Stimulated activated CD8-positive, alpha-beta memory T cell treated with anti-CD3 and anti-CD28 coated beads, Interleukin-2, amount 100 ng/mL, for 48 hours (primary cell): ENCODE measurements at regions not wholly inside any gene's neighbourhood (a gene's known extent, or its start where the extent isn't known, plus 50 kb on each side); places are given as distances from the start of the nearest gene placed in this dataset.
"Not testable (repeated sequence)": the region's sequence is repeated elsewhere in the genome, so short reads cannot be mapped to it uniquely, and the experiment has no call there.

ENCODE experiments used
- DNase-seq, 2 donors: peaks; one replicate each; pipeline ENCODE4 v3.0.0-alpha.2; 2020; ENCODE audit warnings: low read depth in 2 of 2

DNA sequence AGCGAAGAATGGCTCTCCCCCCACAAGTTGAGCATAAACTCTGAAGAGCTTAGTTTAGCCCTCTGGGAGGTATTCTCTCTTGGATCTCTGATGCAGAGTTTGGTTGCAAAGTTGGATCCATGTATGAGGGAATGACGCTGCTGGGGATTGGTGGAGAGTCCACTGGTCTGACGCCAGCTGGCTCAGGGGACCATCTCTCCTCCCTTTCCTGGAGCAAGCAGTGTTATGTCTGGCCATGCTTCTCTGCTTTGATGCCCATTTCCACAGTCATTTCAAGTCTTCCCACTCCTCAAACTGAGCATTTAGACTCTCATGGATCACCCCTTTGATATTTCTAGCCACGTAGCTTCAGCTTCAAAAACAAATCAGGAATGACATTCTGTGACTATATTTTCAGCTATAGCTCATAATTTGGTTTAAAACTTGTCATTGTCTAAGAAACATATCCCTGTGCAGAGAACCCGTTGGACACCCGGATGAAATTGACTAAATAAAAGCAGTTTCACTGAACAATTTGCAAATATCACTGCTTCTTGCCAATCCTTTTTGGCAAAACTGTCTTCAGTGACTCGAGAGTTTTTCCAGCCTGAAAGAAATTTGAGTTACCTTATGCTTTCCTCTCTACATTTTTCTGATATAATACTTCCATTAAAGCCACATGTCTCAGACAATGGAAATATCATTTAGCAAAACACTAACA is 193.4 kb upstream of the CDH11 start:
- DNase-seq = no peak

DNA sequence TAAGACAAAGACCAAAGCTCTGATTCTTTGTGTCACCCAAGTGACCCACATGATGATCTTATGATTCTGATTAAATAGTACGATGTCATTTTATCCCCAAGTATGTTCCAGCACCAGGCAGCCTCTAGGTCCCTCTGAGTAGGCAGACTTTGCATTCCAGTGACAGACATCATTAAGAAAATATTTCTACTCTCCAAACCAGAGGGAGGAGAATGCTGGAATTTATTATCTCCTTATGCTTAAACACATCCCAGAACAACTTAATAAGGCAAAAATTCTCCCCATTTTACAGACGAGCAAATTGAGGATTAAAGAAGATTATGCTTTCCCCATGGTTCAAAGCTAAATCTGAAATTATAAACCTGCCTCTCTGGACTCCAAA is 192.8 kb upstream of the CDH11 start:
- no peak for DNase-seq

- DNase-seq = no peak
Observed at GRCh38 chr16:65313936-65314626, 192.2 kb upstream of the CDH11 start.

DNA sequence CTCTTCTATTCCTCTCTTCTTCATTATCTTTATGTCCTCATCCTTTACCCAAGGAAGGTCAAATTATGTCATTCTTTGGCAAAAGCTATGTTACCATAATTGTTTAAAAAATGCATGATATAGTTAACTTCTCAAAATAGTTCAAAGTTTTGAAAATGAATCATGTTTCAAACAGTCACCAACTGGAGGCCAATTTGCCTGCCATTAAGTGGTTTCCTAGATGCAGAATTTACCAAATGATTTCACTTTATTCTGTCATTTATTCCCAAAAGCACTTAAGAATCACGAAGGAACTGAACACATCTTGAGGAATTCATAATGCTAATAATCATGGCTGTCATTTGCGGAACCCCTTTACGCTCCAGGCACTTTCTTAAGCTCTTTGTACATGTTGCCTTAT is 190.9 kb upstream of the CDH11 start:
- DNase-seq = no peak

DNA sequence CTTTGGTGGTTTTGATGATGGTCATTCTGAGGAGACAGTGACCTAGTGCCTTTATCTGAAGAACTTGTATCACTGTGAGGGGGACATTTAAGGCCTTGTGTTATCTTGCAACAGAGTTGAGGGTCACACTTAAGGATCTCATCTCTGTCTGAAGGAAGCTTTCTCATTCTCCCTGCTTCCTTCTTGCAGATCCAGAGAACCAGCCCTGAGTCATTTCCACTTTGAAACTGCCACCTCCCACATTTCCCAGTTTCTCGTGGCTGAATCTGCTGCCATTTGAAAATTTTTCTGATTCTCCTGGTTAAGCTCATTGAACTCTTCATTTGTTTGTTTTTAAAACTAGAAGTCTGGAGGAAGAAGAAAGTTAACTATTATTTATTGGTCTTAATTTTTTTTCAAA is 190.2 kb upstream of the CDH11 start:
- no peak for DNase-seq

GRCh38 chr16:65310491-65310890 is 188.6 kb upstream of the CDH11 start:
- DNase-seq = not testable (repeated sequence)

DNA sequence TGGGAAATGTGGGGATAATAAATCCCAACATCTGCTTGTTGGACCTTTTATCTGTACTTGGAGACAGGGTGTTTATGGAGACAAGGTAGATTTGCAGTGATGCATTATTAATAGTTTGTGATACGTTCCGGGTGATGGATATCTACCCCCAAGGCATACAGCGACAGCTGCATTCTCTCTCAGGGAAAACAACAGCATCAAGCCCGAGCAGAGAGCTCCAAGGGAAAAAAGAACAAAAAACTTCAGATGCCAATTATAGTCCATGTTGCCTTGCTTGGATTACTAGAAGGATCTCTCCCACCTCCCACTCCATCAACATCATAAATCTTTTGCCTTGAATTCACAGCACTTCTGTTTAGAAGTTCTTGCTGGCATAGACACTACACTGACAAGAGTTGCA is 187.5 kb upstream of the CDH11 start:
- DNase-seq = no peak

DNA sequence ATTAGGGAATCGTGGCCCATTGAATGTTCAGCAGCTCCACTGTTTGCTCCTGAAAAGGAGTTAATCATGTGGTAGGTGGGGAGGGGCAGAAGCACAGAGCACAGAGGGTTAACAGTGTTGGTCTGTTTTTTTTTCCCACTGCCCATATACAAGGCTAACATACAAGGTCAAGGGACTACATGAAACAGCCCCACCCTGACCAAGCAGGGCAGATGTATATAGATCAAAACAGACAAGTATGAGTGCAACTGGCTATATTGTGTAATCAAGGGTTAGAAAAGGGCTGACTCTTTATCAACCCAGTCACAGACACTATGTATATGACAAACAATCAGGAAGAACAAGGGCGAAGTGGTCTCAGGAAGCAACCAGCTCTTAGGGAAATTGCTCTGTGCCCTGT is 186.6 kb upstream of the CDH11 start:
- no peak for DNase-seq

DNA sequence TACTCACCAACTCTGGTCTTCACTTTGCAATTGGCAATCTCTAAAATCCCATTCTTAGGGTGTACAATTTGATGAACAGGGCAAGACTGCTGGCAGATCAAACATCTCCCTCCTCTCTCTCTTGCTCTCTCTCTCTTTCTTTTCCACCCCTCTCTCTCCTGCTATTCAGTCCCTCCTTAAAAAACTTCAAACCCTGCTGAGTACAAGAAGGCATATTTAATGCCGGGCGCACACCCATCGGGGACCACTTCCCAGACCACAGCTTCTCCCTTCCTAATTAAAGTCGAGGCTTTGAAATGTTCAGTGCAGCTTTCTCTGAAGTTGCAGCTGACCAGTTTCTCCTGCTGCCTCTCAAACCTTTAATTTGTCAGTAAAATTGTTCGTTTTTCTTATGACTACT is 185.4 kb upstream of the CDH11 start:
- no peak for DNase-seq

GRCh38 chr16:65306722-65307121 is 184.9 kb upstream of the CDH11 start:
- DNase-seq = no peak

DNA sequence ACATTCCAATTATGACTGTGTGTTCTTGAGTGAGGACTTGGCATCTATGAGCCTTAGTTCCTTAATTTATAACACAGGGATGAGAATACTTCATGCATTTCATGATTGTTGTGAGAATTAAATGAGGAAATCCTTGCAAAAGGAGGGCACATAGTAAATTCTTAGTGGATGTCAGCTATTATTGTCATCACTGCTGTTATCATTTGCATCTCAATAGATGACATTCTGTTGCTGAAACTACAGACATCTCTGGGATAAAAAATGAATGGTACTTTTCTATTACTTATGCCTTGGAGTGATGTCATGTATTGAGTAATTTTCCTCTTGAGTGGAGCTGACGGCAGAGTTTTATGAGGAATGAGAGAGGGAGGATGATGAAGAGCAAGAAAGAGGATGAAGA is 184.4 kb upstream of the CDH11 start:
- DNase-seq = no peak

DNA sequence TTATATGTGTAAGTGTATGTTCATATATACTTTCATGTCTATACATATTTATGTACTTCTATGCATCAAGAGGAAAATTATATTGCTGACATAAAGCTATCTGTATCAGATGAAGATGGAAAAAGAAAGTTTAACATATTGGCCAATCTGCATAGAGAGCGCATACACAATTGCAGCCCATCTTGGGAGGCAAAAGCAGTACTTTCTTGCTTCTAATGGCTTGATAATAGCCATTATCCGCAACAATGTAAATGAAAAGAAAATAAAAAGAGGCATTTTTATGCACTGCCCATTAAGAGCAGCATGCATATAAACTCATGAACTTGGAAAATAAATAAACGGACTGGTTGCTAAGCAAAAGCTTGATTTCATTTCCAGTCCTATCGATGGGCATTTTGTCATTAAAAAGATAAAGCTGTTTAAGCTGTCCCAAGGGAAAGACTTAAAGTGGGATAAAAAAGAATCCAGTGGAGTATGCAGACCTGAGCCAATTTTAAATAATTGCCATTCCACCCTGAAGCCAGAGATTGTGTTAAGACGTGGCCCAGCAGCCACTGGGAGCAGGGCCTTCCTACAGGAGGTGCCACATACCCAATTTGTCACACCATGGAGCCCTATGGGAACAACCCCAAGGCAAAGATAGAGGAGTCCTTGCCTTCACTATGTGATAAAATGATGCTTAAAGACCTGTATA is 183.6 kb upstream of the CDH11 start:
- DNase-seq = no peak

- no peak for DNase-seq
Observed at GRCh38 chr16:65301029-65301428, 179.2 kb upstream of the CDH11 start.

DNA sequence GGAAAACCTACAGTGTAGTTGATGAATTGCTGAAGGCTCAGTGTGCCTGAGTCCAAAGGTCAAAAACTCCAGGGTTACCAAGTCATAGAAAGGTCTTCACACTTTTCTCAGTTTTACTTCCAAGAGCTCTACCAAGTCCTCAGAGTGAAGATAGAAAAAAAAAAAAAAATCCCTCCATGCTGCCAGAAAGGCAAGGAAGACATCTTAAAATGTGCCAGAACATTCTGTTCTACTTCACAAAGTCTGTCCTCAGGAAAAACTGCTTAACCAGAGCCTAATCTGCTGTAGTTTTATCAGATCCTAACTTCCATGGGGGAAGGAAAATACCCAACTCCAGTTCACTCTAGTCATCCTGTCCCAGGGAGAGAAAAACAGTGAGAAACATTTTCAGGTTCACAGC is 175.6 kb upstream of the CDH11 start:
- DNase-seq = no peak

GRCh38 chr16:65295527-65295926 is 173.7 kb upstream of the CDH11 start:
- DNase-seq = no peak

DNA sequence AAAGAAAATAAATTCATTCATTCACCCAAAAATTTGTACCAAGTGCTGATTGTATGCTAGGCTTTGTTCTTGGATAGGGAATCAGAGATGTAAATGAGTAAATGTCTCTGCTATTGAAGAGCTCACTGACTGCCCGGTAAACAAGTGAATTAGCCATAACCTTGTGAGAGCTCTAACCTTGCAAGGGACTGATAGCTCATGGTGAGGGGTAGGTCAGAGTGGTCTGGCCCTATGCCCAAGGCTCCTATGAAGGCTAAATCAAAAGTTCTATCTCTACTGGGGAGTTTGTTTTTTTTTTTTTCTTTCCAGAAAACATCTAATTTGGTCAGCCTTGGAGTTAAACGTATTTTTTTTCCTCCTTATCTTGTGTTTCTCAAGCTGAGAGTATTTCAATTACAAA is 172.8 kb upstream of the CDH11 start:
- no peak for DNase-seq

GRCh38 chr16:65294165-65294564 is 172.3 kb upstream of the CDH11 start:
- no peak for DNase-seq

GRCh38 chr16:65289022-65289421 is 167.2 kb upstream of the CDH11 start:
- DNase-seq = no peak

- DNase-seq = no peak
Observed at GRCh38 chr16:65287307-65287706, 165.4 kb upstream of the CDH11 start.

- no peak for DNase-seq
Observed at GRCh38 chr16:65285128-65286048, 163.5 kb upstream of the CDH11 start.

DNA sequence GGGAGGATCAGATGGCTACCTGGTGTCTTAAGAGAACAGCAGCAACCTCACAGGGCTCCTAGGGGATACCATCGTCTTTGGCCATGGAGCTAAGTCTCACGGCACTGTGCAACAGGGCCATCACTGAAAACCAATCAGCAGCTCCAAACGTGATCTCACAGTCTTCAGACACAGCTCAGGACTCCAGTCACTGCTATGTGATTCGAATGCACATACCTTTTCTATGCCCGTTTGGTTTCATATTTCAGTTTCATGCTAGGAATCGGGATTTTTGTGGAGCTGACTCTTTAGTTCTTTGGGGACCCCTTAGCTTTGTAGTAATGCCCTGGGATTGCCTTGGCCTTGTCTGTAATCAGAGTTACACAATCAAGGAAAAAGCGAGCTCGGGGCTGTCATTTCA is 162.8 kb upstream of the CDH11 start:
- no peak for DNase-seq

GRCh38 chr16:65283181-65283651 is 161.4 kb upstream of the CDH11 start:
- no peak for DNase-seq
